Neural progenitor cell (in vitro differentiated cells): ENCODE measurements at regions not wholly inside any gene's neighbourhood (a gene's known extent, or its start where the extent isn't known, plus 50 kb on each side); places are given as distances from the start of the nearest gene placed in this dataset.
A peak's percentile ranks its signal among the peaks of the same experiment; 100 is the strongest.

ENCODE experiments used
- DNase-seq: peaks from one replicate; pipeline ENCODE4 v3.0.0-alpha.2; 2016; ENCODE audit warnings: low spot score
- H2AFZ ChIP-seq: fragments of 200-600 bp; sonication (generic); replicated peaks from 2 replicates; pipeline ENCODE4 v1.6.1; 2016; ENCODE audit warnings: antibody characterized with exemption
- H3F3A ChIP-seq: fragments of 200-600 bp; sonication (generic); 2 replicates; pipeline ENCODE4 v1.6.1; 2016; ENCODE audit warnings: antibody characterized with exemption, low read depth
- H3K27ac ChIP-seq: fragments of 200-600 bp; sonication (generic); 2 replicates; pipeline ENCODE4 v1.5.1; 2016; ENCODE audit warnings: mild to moderate bottlenecking
- H3K27me3 ChIP-seq: fragments of 200-600 bp; sonication (generic); 2 replicates; pipeline ENCODE4 v1.6.1; 2016; ENCODE audit warnings: mild to moderate bottlenecking, moderate library complexity
- H3K36me3 ChIP-seq: fragments of 200-600 bp; sonication (generic); 2 replicates; pipeline ENCODE4 v1.5.1; 2016
- H3K4me1 ChIP-seq: fragments of 200-600 bp; sonication (generic); 2 replicates; pipeline ENCODE4 v1.6.1; 2016; ENCODE audit warnings: mixed run types
- H3K4me2 ChIP-seq: fragments of 200-600 bp; sonication (generic); 2 replicates; pipeline ENCODE4 v1.6.1; 2016
- H3K4me3 ChIP-seq: fragments of 200-600 bp; sonication (generic); 2 replicates; pipeline ENCODE4 v1.5.1; 2016
- H3K79me2 ChIP-seq: fragments of 200-600 bp; sonication (generic); 2 replicates; pipeline ENCODE4 v1.6.1; 2016; ENCODE audit warnings: low read depth
- H3K9ac ChIP-seq: fragments of 200-600 bp; sonication (generic); 2 replicates; pipeline ENCODE4 v1.6.1; 2016
- H3K9me3 ChIP-seq: fragments of 200-600 bp; sonication (generic); 2 replicates; pipeline ENCODE4 v1.5.1; 2016; ENCODE audit warnings: low read depth
- H4K20me1 ChIP-seq: fragments of 200-600 bp; sonication (generic); 2 replicates; pipeline ENCODE4 v1.6.1; 2016; ENCODE audit warnings: low read depth
- H3K27ac Mint-ChIP-seq: 3 replicates; pipeline ENCODE4 v1.8.0; 2021; ENCODE audit warnings: mixed read lengths
- H3K27me3 Mint-ChIP-seq: 2 replicates; pipeline ENCODE4 v1.8.0; 2022; ENCODE audit warnings: low read depth, mild to moderate bottlenecking, inconsistent platforms, moderate library complexity, mixed read lengths; ENCODE audit not compliant: insufficient read depth
- H3K36me3 Mint-ChIP-seq: 3 replicates; pipeline ENCODE4 v1.8.0; 2021; ENCODE audit warnings: mixed read lengths
- H3K4me1 Mint-ChIP-seq: 3 replicates; pipeline ENCODE4 v1.8.0; 2021; ENCODE audit warnings: mixed read lengths
- H3K4me3 Mint-ChIP-seq: 3 replicates; pipeline ENCODE4 v1.8.0; 2021; ENCODE audit warnings: mild to moderate bottlenecking, moderate library complexity, mixed read lengths
- H3K9me3 Mint-ChIP-seq: 3 replicates; pipeline ENCODE4 v1.8.0; 2020; ENCODE audit warnings: mixed read lengths
- CTCF ChIP-seq: fragments of 200-600 bp; sonication (generic); IDR thresholded peaks from 2 replicates; pipeline ENCODE4 v1.5.1; 2017; ENCODE audit warnings: antibody characterized with exemption, mild to moderate bottlenecking
- EZH2 ChIP-seq: fragments of 200-600 bp; sonication (generic); IDR thresholded peaks from 2 replicates; pipeline ENCODE4 v1.6.1; 2017; ENCODE audit warnings: antibody characterized with exemption, mild to moderate bottlenecking, moderate library complexity
- EZH2phosphoT487 ChIP-seq: fragments of 200-600 bp; sonication (generic); IDR thresholded peaks from 2 replicates; pipeline ENCODE4 v1.6.1; 2017; ENCODE audit warnings: antibody characterized with exemption

- Mint-ChIP-seq H3K36me3 (no peaks in the 10 kb centered on the region), H3K9me3 (peaks cover 3% of the 10 kb centered on the region), H3K4me1 (peaks cover 18% of the 10 kb centered on the region), H3K4me3 (no peak overlapping the region), H3K27ac (no peak overlapping the region), H3K27me3 (no peaks in the 10 kb centered on the region)
- Histone ChIP-seq H3K9me3 (no peaks in the 10 kb centered on the region), H3K27ac (no peak overlapping the region), H3K9ac (no peak overlapping the region), H4K20me1 (no peaks in the 10 kb centered on the region), H3K4me1 (no peaks in the 10 kb centered on the region), H3K79me2 (no peaks in the 10 kb centered on the region), H3K36me3 (no peaks in the 10 kb centered on the region), H3K4me3 (no peak overlapping the region), H2AFZ (no peak overlapping the region), H3K27me3 (no peaks in the 10 kb centered on the region), H3F3A (no peaks in the 10 kb centered on the region), H3K4me2 (no peak overlapping the region)
- TF ChIP-seq EZH2 (no peak), CTCF (no peak), EZH2phosphoT487 (no peak)
- no peak for DNase-seq
Observed at GRCh38 chr5:19266791-19267190, 721.2 kb downstream of the CDH18 start.

GRCh38 chr5:19270153-19270552 lies 717.8 kb downstream of the CDH18 start:
- Histone ChIP-seq H4K20me1 (no peaks in the 10 kb centered on the region), H3K9ac (no peak overlapping the region), H3K4me2 (no peak overlapping the region), H3F3A (no peaks in the 10 kb centered on the region), H3K27me3 (no peaks in the 10 kb centered on the region), H3K4me1 (no peaks in the 10 kb centered on the region), H3K4me3 (no peak overlapping the region), H3K36me3 (no peaks in the 10 kb centered on the region), H3K79me2 (no peaks in the 10 kb centered on the region), H3K9me3 (no peaks in the 10 kb centered on the region), H3K27ac (no peak overlapping the region), H2AFZ (no peak overlapping the region)
- H3K36me3 Mint-ChIP-seq, result no peaks in the 10 kb centered on the region
- H3K27ac Mint-ChIP-seq, result no peak overlapping the region
- H3K4me1 Mint-ChIP-seq, result peaks cover 18% of the 10 kb centered on the region
- DNase-seq, result peak; percentile 27
- TF ChIP-seq EZH2 (no peak), CTCF (no peak), EZH2phosphoT487 (no peak)
- H3K27me3 Mint-ChIP-seq, result no peaks in the 10 kb centered on the region
- no peak overlapping the region for H3K4me3 Mint-ChIP-seq
- H3K9me3 Mint-ChIP-seq, result peaks cover under 1% of the 10 kb centered on the region

GRCh38 chr5:19274578-19274977 lies 713.4 kb downstream of the CDH18 start:
- Histone ChIP-seq H3K9me3 (no peaks in the 10 kb centered on the region), H3K36me3 (no peaks in the 10 kb centered on the region), H3K27me3 (no peaks in the 10 kb centered on the region), H3K4me1 (no peaks in the 10 kb centered on the region), H3K79me2 (no peaks in the 10 kb centered on the region), H4K20me1 (no peaks in the 10 kb centered on the region), H3K9ac (no peak overlapping the region), H2AFZ (no peak overlapping the region), H3K27ac (no peak overlapping the region), H3F3A (no peaks in the 10 kb centered on the region), H3K4me3 (no peak overlapping the region), H3K4me2 (no peak overlapping the region)
- H3K4me1 Mint-ChIP-seq, result peaks cover 13% of the 10 kb centered on the region
- no peaks in the 10 kb centered on the region for H3K27me3 Mint-ChIP-seq
- H3K27ac Mint-ChIP-seq, result no peak overlapping the region
- H3K4me3 Mint-ChIP-seq, result no peak overlapping the region
- TF ChIP-seq CTCF, result no peak
- no peak for TF ChIP-seq EZH2phosphoT487
- no peak for TF ChIP-seq EZH2
- no peaks in the 10 kb centered on the region for H3K36me3 Mint-ChIP-seq
- DNase-seq, result no peak
- H3K9me3 Mint-ChIP-seq, result peaks cover 10% of the 10 kb centered on the region
